Stimulated activated CD8-positive, alpha-beta memory T cell treated with anti-CD3 and anti-CD28 coated beads, Interleukin-12 subunit alpha, Interleukin-12 subunit beta, amount 100 ng/mL, for 24 hours (primary cell): ENCODE measurements at regions not wholly inside any gene's neighbourhood (a gene's known extent, or its start where the extent isn't known, plus 50 kb on each side); places are given as distances from the start of the nearest gene placed in this dataset.
"Not testable (repeated sequence)": the region's sequence is repeated elsewhere in the genome, so short reads cannot be mapped to it uniquely, and the experiment has no call there.

Experiments used
- DNase-seq: peaks from one replicate; pipeline ENCODE4 v3.0.0-alpha.2; 2020; ENCODE audit errors: extremely low read depth

DNA sequence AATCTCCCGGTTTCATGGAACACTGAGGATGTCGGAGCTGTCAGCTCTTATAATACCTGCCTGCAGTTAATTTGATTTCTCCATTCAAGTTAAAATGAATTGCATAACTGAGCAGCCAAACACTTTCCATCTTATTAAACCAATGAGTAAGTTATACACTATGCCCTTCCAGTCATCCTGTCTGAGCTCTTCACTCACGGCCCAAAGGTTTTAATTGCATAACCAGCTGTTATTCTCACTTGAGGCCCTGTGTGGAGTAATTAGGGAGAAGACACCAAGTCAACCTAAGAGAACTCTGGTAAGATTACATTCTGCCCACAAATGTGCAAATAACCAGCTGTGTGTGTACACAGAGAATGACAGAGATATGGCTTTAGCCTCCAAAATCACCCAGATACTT is 303.5 kb downstream of the TBC1D4 start:
- DNase-seq, result no peak

DNA sequence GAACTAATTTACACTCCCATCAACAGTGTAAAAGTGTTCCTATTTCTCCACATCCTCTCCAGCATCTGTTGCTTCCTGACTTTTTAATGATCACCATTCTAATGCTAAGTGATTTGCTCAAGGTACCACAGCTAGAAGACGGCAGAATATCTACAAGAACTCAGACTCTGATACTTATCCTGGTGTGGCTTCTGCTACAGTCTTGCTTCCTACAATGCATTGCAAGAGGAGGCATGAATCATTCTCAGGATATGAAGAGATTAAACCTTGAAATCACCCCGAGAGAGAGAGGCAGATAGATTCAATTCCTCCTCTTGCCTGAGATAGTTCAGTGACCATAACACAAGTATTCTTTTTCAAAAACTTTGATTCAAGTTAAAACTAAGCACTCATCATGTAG is 306.4 kb downstream of the TBC1D4 start:
- no peak for DNase-seq

- not testable (repeated sequence) for DNase-seq
Observed at GRCh38 chr13:75175097-75175496, 306.9 kb downstream of the TBC1D4 start.

- DNase-seq, result no peak
Observed at GRCh38 chr13:75174481-75174880, 307.5 kb downstream of the TBC1D4 start.

DNA sequence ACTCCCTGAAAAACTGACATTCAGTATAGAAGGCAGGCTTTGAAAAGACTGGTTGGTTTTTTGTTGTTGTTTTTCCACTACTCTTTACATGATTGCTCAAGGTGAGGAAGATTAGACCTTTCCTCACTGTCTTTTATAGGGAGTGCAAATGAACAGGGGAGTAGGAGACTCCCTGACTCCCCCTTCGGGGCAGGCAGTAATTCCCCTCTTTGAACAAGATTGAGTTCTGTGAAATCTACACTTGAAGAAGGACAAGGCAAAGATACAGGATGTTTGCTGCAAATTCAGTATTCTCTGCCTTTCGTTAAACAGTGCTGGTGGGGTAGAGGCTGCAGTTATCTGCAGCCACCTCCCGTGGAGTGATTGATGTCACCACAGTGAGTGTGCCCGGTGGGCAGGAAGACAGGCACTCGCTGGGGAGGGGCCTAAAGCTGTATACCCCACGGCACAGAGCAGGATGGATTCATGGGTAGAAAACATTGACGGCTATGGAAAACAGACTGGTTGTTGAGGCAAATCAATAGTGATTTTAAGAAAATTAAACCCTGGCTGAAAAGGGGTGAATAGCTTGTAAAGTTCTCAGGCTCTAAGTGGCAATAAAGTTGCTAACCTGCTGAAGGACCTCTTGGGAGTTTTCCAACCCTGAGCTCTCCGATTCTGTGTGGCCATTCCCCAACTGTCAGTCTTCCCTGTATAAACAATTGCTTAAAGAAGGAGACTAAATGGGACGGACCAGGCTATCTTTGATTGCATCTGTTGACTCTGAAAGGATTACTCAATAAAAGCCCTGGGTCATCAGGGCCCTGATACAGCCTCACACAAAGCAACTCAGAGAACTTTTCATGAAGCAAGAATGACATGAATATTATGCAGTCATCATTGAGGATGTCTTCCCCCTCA is 308.3 kb downstream of the TBC1D4 start:
- no peak for DNase-seq

DNA sequence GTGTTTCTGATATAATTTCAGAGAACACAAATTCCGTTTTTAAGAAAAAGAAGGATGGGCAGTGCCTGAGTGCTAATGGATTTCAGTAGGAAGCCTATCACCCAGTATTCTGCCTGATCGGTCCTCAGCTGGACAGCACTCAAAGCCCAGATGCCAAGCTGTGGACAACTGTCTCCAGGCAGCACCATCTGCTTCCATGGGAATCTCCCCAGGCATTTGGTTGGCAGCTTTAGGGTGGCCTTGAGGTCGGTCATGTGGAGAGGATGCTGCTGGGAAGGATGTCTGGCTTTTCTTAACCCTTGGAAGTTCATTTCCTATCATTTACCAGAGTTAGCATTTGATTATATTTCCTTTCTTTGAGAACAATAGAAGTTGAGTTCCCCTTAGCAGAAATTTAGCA is 311.7 kb downstream of the TBC1D4 start:
- DNase-seq, result no peak

GRCh38 chr13:75165543-75166230 is 316.3 kb downstream of the TBC1D4 start:
- DNase-seq, result no peak

DNA sequence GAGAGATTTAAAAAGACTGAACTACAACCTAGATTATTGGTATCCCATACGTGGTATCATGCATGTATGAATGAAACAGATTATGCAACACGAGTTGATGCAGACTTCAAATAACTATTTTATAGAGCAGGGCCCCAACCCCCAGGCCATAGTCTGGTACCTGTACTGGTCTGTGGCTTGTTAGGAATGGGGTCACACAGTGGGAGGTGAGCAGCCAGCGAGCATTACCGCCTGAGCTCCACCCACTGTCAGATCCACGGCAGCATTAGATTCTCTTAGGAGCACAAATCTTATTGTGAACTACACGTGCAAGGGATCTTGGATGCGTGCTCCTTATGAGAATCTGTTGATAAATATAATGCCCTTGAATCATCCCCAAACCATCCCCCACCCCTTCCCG is 320.2 kb downstream of the TBC1D4 start:
- DNase-seq, result no peak

- DNase-seq, result no peak
Observed at GRCh38 chr13:75160984-75161383, 321.0 kb downstream of the TBC1D4 start.

DNA sequence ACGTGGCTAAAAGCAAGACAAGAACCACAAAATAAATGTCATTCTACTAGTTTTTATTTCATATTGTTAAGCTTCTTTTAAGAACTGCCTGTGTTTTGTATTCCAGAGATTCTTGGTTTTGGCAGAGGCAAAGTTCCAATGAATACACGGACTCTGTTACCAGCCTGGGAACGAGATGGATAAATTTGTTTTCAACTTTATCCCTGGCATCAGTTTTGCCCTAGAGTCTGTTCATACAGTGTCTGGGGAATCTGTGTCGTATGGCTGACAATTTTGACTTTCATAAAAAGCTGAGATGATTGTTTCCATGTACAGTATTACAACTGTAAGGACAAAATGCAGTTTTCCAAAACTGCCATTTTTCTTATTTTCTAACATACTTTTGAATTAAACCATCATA is 327.6 kb downstream of the TBC1D4 start:
- no peak for DNase-seq

DNA sequence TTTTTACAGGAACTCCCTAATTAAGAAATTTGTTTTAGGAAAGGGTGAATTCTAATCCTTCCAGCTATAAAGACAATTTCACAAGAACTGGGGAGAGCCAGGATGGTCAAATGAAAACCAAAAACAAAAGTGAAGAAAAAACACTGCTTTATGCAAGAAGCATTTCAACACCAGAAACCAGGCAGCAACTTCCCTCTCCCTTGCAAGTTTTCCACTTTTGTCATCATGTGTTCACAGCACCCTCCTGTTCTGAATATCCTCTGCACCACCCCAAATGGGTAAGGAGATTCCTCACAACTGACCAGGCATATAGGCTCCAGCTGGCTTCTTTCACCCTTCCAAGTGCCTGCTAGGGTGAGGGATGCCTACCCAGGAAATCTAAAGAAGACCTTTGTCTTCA is 328.1 kb downstream of the TBC1D4 start:
- DNase-seq, result no peak

- DNase-seq, result no peak
Observed at GRCh38 chr13:75153386-75153785, 328.6 kb downstream of the TBC1D4 start.

- no peak for DNase-seq
Observed at GRCh38 chr13:75151081-75151643, 330.8 kb downstream of the TBC1D4 start.

- DNase-seq, result no peak
Observed at GRCh38 chr13:75149776-75150175, 332.2 kb downstream of the TBC1D4 start.

DNA sequence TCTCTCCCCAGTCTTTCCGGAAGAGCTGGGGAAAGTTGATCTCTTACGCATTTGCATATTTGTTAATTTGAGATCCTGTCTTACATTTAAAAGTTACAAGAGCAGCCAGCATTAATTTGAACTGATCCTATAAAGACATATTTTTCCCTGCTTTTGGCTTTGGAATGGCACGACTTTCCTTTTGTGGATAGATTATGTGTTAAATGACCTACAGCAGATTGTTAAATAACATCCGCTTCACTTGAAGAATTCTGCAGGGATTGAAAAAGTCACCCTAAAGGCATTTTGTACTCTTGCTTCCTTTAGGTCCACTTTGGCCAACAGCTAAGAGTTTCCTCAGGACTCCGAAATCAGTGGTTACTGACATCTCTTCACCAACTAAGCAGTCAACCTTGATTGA is 334.0 kb downstream of the TBC1D4 start:
- no peak for DNase-seq

DNA sequence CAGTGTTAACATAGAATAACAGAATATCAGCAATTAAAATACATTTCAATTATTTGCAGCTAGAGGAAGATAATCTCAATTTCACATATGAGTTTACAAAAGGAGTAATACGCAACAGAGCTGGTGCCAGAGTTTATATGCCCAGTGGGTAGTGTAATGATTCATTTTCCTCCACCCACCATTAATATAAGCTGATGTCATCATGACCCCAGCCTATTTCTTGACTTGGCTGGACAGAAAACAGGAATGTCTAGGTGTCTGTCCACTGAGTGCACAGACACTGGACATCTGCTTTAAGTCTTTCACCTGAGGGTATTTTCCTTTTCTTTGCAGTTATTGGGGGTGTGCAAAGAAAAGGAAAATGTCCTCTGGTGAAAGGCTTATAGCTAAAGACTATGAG is 335.5 kb downstream of the TBC1D4 start:
- DNase-seq, result no peak

DNA sequence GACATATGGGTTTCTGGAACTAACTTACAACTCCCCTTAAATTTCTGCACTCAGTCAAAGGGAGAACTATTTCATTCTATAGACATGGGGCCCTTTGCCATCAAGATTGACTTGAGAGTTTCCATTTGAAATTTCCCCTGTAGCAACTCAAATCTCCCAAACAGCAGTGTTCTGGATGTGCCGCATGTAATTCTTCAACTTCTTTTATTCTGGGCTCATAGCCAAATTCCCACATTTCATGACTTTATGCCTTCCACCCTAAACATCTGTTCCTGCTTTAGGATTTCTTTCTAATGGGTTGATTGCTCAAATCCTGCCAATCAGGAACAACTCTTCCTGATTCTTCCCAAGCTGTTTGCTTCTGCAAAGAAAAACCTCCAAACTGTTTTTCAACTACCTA is 336.0 kb downstream of the TBC1D4 start:
- DNase-seq, result no peak

DNA sequence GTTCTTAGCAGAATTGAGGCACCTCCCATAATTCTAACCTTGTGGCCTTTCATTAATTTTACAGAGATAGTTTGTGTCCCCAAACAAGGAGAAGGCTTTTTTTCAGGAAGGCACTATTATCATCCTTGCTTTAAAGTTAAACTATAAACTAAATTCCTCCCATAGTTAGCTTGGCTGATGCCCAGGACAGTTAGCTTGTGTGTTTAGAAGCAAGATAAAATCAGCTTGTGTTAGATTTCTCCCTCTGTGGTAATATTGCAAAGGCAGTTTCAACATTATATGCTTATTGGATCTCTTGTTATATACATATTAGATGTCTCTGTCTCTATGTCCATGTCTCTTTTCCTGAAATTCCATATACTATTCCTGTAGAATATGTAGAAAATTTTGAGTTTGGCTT is 342.7 kb downstream of the TBC1D4 start:
- no peak for DNase-seq

DNA sequence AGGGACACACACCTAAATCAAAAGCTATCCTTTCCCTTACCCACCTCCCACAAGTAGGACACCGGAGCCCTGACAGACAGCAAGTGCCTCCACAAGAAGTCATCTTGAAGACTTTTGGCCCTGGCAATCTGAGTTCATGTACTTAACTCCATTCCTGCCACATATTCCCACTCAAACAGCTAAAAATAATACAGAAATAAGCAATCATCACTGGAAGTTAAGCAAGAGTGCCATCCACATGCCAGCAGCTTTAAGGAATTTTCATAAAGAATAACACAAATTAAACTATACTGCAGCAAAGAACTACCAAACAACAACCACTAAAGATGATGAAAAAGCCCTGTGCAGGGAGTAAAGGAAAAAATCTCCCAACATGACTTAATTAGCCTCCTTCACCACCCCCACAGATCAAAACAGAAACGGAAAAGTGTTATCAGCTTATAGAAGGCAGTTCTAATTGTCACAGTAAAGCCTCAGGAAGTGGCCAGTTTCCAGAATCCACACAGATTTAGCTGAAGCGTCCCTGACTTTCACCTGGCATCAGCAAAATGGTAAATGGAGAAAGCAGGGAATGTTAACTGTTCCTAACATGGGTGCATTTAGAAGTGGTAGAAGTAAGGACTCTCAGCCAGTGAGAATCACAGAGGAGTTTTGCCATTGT is 343.9 kb downstream of the TBC1D4 start:
- no peak for DNase-seq

DNA sequence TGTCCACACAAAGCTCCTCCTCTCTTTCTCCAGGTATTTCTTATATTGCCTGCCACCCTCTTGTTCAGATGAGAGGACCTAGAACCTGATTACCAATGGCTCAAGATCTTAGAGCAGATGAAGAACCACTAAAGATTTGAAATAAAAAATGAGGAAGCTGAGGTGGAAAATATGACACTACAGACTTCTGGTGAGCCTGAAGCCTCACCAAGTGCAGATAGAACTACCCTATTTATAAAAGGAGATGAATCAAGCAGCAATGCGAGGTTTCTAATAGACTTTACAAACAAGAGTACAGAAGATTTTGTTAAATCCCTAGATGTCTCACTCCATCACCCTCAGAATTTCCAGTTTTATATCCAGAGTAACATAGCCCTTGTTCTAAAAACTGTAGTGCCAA is 345.8 kb downstream of the TBC1D4 start:
- DNase-seq, result no peak

- DNase-seq, result no peak
Observed at GRCh38 chr13:75135325-75135825, 346.6 kb downstream of the TBC1D4 start.
